Smooth muscle cell (in vitro differentiated cells): ENCODE measurements at regions not wholly inside any gene's neighbourhood (a gene's known extent, or its start where the extent isn't known, plus 50 kb on each side); places are given as distances from the start of the nearest gene placed in this dataset.
"Not testable (repeated sequence)": the region's sequence is repeated elsewhere in the genome, so short reads cannot be mapped to it uniquely, and the experiment has no call there.

Experiments
- DNase-seq: peaks from one replicate; lab custom pipeline; 2025; ENCODE audit not compliant: unreplicated experiment; lab: John Stamatoyannopoulos, UW
- H2AFZ ChIP-seq: fragments of 200-600 bp; sonication (generic); 2 replicates; pipeline ENCODE4 v1.6.0; 2016; ENCODE audit warnings: antibody characterized with exemption, low read depth, mild to moderate bottlenecking
- H3F3A ChIP-seq: fragments of 200-600 bp; sonication (generic); 2 replicates; pipeline ENCODE4 v1.6.0; 2017; ENCODE audit warnings: antibody characterized with exemption, low read depth
- H3K27ac ChIP-seq: fragments of 200-600 bp; sonication (generic); 2 replicates; pipeline ENCODE4 v1.5.1; 2016; ENCODE audit warnings: low read depth, mild to moderate bottlenecking
- H3K27me3 ChIP-seq: fragments of 200-600 bp; sonication (generic); 2 replicates; pipeline ENCODE4 v1.6.1; 2016; ENCODE audit warnings: low read depth, mild to moderate bottlenecking
- H3K36me3 ChIP-seq: fragments of 200-600 bp; sonication (generic); 2 replicates; pipeline ENCODE4 v1.5.1; 2016; ENCODE audit warnings: low read depth
- H3K4me1 ChIP-seq: fragments of 200-600 bp; sonication (generic); 2 replicates; pipeline ENCODE4 v1.5.1; 2016; ENCODE audit warnings: low read depth
- H3K4me2 ChIP-seq: fragments of 200-600 bp; sonication (generic); 2 replicates; pipeline ENCODE4 v1.6.0; 2016; ENCODE audit warnings: mild to moderate bottlenecking
- H3K4me3 ChIP-seq: fragments of 200-600 bp; sonication (generic); 2 replicates; pipeline ENCODE4 v1.5.1; 2016; ENCODE audit warnings: mild to moderate bottlenecking
- H3K79me2 ChIP-seq: fragments of 200-600 bp; sonication (generic); 2 replicates; pipeline ENCODE4 v1.6.0; 2016; ENCODE audit warnings: low read depth, mild to moderate bottlenecking
- H3K9ac ChIP-seq: fragments of 200-600 bp; sonication (generic); 2 replicates; pipeline ENCODE4 v1.6.0; 2016; ENCODE audit warnings: low read depth
- H3K9me3 ChIP-seq: fragments of 200-600 bp; sonication (generic); replicated peaks from 2 replicates; pipeline ENCODE4 v1.5.1; 2016; ENCODE audit warnings: low read depth
- H4K20me1 ChIP-seq: fragments of 200-600 bp; sonication (generic); 2 replicates; pipeline ENCODE4 v1.6.0; 2016; ENCODE audit warnings: low read depth
- CTCF ChIP-seq: fragments of 200-600 bp; sonication (generic); IDR thresholded peaks from 2 replicates; pipeline ENCODE4 v1.5.1; 2017; ENCODE audit warnings: borderline replicate concordance, mild to moderate bottlenecking, antibody characterized with exemption; ENCODE audit not compliant: insufficient read depth, poor library complexity, severe bottlenecking
- WGBS: methylation state at CpG from one replicate; pipeline ENCODE4 v1.1.7; 2016; ENCODE audit warnings: low lambda C conversion rate; 5-methylcytosine and 5-hydroxymethylcytosine counted together

- H3K36me3 ChIP-seq: no peaks in the 10 kb centered on the region
- no peak overlapping the region for H3K4me2 ChIP-seq
- H3K9me3 ChIP-seq: no peaks in the 10 kb centered on the region
- WGBS: 82% methylated on average over 4 of the region's 4 CpGs
- H3K4me3 ChIP-seq: no peak overlapping the region
- no peaks in the 10 kb centered on the region for H3K4me1 ChIP-seq
- no peaks in the 10 kb centered on the region for H3F3A ChIP-seq
- no peaks in the 10 kb centered on the region for H3K27me3 ChIP-seq
- no peak overlapping the region for H3K9ac ChIP-seq
- TF ChIP-seq CTCF: no peak
- no peaks in the 10 kb centered on the region for H3K79me2 ChIP-seq
- no peak overlapping the region for H3K27ac ChIP-seq
- no peak for DNase-seq
- no peak overlapping the region for H2AFZ ChIP-seq
- H4K20me1 ChIP-seq: no peaks in the 10 kb centered on the region
Measured at GRCh38 chr16:64679976-64680690, 441.7 kb downstream of the CDH11 start.

DNA sequence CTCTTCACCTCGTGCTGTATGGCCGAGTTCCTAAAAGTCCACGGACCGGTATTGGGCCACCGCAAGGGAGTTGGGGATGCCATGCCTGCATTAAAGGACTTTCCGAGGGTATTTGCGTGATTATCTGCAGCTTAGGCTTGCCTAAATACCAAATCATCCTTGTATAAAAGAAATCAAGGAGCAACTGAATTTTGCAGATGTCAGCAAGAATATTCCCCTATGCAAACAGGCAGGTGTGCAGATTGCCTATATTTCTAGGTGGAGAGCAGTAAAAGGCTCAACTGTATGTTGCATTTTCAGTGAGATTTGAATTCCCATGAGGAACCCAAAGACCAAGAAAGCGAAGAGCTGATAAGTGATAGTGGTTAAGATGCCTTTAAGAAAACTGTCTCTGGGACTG, 452.3 kb downstream of the CDH11 start:
- DNase-seq: no peak
- WGBS: 95% methylated on average over 8 of the region's 8 CpGs
- H3K79me2 ChIP-seq: no peaks in the 10 kb centered on the region
- no peak overlapping the region for H3K4me3 ChIP-seq
- H3F3A ChIP-seq: no peaks in the 10 kb centered on the region
- no peak for TF ChIP-seq CTCF
- no peak overlapping the region for H3K4me2 ChIP-seq
- H3K27ac ChIP-seq: no peak overlapping the region
- H3K27me3 ChIP-seq: no peaks in the 10 kb centered on the region
- H3K4me1 ChIP-seq: no peaks in the 10 kb centered on the region
- H3K36me3 ChIP-seq: no peaks in the 10 kb centered on the region
- H3K9ac ChIP-seq: no peak overlapping the region
- H4K20me1 ChIP-seq: no peaks in the 10 kb centered on the region
- no peak overlapping the region for H2AFZ ChIP-seq
- no peaks in the 10 kb centered on the region for H3K9me3 ChIP-seq

- H3K79me2 ChIP-seq: no peaks in the 10 kb centered on the region
- H3K4me2 ChIP-seq: no peak overlapping the region
- H4K20me1 ChIP-seq: no peaks in the 10 kb centered on the region
- H3K9me3 ChIP-seq: no peaks in the 10 kb centered on the region
- H3K9ac ChIP-seq: no peak overlapping the region
- H3F3A ChIP-seq: no peaks in the 10 kb centered on the region
- DNase-seq: no peak
- 93% methylated on average over 3 of the region's 3 CpGs for WGBS
- no peak overlapping the region for H2AFZ ChIP-seq
- no peaks in the 10 kb centered on the region for H3K36me3 ChIP-seq
- no peak for TF ChIP-seq CTCF
- no peaks in the 10 kb centered on the region for H3K27me3 ChIP-seq
- no peak overlapping the region for H3K27ac ChIP-seq
- H3K4me3 ChIP-seq: no peak overlapping the region
- no peaks in the 10 kb centered on the region for H3K4me1 ChIP-seq
Measured at GRCh38 chr16:64667334-64667877, 454.5 kb downstream of the CDH11 start.

DNA sequence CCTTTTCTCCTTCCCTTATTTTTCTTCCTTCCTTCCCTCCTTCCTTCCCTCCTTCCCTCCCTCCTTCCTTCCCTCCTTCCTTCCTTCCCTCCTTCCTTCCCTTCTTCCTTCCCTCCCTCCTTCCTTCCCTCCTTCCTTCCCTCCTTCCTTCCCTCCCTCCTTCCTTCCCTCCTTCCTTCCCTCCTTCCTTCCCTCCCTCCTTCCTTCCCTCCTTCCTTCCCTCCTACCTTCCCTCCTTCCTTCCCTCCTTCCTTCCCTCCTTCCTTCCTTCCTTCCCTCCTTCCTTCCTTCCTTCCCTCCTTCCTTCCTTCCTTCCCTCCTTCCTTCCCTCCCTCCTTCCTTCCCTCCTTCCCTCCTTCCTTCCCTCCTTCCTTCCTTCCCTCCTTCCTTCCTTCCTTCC, 459.6 kb downstream of the CDH11 start:
- not testable (repeated sequence) for H3K36me3 ChIP-seq, H3K9me3 ChIP-seq, DNase-seq, H3K9ac ChIP-seq, H3K79me2 ChIP-seq, H3K27ac ChIP-seq, H2AFZ ChIP-seq, H3K4me1 ChIP-seq, H3K27me3 ChIP-seq, H3K4me2 ChIP-seq, H3K4me3 ChIP-seq, H4K20me1 ChIP-seq, H3F3A ChIP-seq
